Activated naive CD4-positive, alpha-beta T cell treated with anti-CD3 and anti-CD28 coated beads, Interleukin-2, amount 50 U/mL, for 24 hours (primary cell): ENCODE measurements at regions not wholly inside any gene's neighbourhood (a gene's known extent, or its start where the extent isn't known, plus 50 kb on each side); places are given as distances from the start of the nearest gene placed in this dataset.

Source experiments
- H3K27ac Mint-ChIP-seq: one replicate; pipeline ENCODE4 v1.8.0; 2021; ENCODE audit warnings: mild to moderate bottlenecking, mixed read lengths
- H3K27me3 Mint-ChIP-seq: one replicate; pipeline ENCODE4 v1.8.0; 2021; ENCODE audit warnings: mixed read lengths
- H3K36me3 Mint-ChIP-seq: one replicate; pipeline ENCODE4 v1.8.0; 2021; ENCODE audit warnings: mixed read lengths
- H3K4me1 Mint-ChIP-seq: one replicate; pipeline ENCODE4 v1.8.0; 2021; ENCODE audit warnings: mixed read lengths
- H3K4me3 Mint-ChIP-seq: one replicate; pipeline ENCODE4 v1.8.0; 2021; ENCODE audit warnings: mild to moderate bottlenecking, mixed read lengths
- H3K9me3 Mint-ChIP-seq: one replicate; pipeline ENCODE4 v1.8.0; 2021; ENCODE audit warnings: mixed read lengths

GRCh38 chr11:92495107-92495793 is 270.6 kb downstream of the FAT3 start:
- H3K36me3 Mint-ChIP-seq, result no peaks in the 10 kb centered on the region
- H3K4me3 Mint-ChIP-seq, result no peak overlapping the region
- no peaks in the 10 kb centered on the region for H3K4me1 Mint-ChIP-seq
- no peaks in the 10 kb centered on the region for H3K27me3 Mint-ChIP-seq
- no peak overlapping the region for H3K27ac Mint-ChIP-seq
- H3K9me3 Mint-ChIP-seq, result no peaks in the 10 kb centered on the region

DNA sequence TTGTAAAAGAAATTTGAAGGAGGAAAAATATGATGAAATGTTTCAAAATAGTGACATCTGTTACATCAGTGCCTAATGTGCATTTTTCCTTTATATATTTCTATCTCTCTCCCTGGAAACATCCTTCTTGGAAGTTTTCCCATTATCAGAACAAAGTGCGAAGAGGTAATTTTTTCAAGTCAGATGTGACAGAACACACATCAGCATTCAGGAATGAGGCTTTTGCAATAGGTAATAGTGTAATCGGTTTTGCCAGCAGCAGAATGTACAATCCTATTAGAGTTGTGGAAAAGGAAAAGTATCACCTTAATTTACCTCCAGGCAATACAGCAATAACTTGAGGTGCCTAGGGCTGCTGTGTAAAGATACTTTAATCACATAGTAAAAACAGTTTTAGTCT is 275.8 kb downstream of the FAT3 start:
- no peaks in the 10 kb centered on the region for H3K27me3 Mint-ChIP-seq
- H3K27ac Mint-ChIP-seq, result no peak overlapping the region
- no peaks in the 10 kb centered on the region for H3K9me3 Mint-ChIP-seq
- no peaks in the 10 kb centered on the region for H3K36me3 Mint-ChIP-seq
- H3K4me1 Mint-ChIP-seq, result no peaks in the 10 kb centered on the region
- no peak overlapping the region for H3K4me3 Mint-ChIP-seq

DNA sequence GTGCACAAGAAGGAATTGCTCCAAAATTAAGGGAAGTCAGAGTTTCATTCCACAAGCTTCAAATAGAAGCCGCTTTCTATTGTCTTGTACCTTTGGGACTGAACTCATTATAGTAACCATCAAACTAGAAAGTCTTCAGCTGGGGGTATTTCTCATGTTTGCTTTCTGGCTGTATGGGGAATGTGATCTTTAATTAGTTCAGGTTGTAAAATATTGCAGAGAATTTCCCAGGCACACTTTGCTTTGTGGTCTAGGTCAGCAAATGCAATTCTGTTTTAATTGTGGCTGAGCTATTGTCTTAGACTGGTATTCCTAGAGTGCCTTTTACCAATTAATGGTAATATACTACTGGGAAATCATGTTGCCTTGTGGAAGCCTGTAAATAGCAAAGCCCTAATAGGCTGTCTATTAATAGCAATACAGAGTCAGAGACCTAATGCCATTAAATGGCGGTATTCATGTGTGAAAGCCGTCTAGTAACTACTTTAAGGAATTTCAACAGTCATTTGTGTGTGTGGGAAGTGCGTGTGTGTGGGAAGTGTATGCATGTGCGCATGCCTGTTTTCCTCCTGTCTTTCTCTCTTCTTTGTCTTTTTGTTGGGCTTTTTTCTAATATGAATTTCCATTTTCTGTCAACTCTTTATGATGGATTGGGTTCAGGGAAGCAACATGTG is 276.6 kb downstream of the FAT3 start:
- no peaks in the 10 kb centered on the region for H3K4me1 Mint-ChIP-seq
- H3K4me3 Mint-ChIP-seq, result no peak overlapping the region
- H3K27me3 Mint-ChIP-seq, result no peaks in the 10 kb centered on the region
- H3K9me3 Mint-ChIP-seq, result no peaks in the 10 kb centered on the region
- no peak overlapping the region for H3K27ac Mint-ChIP-seq
- H3K36me3 Mint-ChIP-seq, result no peaks in the 10 kb centered on the region

DNA sequence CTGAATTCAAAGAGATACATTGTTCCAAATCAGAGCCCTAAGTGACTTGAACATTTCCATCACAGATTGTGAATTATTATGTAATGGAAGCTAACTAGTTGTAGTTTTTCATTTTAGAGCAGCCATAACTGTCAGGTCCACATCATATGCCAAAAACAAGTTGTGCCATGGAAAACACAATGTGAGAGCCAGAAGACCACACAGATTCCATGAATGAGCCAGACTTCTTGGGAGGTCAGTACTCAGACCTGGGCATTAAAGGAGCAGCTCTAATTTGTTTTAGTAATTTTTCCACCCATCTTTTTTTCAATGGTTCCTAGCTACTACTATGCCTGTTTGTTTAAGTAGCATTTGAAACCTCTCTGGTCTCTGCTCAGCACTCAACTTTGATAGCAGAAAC is 279.4 kb downstream of the FAT3 start:
- no peaks in the 10 kb centered on the region for H3K4me1 Mint-ChIP-seq
- no peaks in the 10 kb centered on the region for H3K27me3 Mint-ChIP-seq
- H3K36me3 Mint-ChIP-seq, result no peaks in the 10 kb centered on the region
- no peak overlapping the region for H3K27ac Mint-ChIP-seq
- H3K9me3 Mint-ChIP-seq, result no peaks in the 10 kb centered on the region
- no peak overlapping the region for H3K4me3 Mint-ChIP-seq

DNA sequence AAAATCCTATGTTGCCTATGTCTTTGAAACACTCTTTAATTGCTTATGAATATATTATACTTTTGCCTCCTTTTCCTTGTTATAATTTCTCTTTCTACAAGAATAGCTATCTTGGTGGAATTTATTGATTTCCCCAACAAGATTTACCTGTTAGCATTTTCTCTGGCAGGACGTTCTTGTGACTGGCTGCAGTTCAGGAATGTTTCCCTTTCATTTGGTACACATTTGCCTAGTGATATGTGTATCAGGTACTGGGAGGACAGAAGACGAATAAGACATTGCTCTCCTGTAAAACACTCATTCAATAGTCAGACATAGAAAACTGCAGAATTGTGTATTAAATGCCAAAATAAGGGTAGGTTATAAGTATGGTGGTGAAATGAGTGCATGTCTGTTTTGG is 279.9 kb downstream of the FAT3 start:
- no peaks in the 10 kb centered on the region for H3K27me3 Mint-ChIP-seq
- no peaks in the 10 kb centered on the region for H3K9me3 Mint-ChIP-seq
- H3K4me1 Mint-ChIP-seq, result no peaks in the 10 kb centered on the region
- no peak overlapping the region for H3K4me3 Mint-ChIP-seq
- no peak overlapping the region for H3K27ac Mint-ChIP-seq
- H3K36me3 Mint-ChIP-seq, result no peaks in the 10 kb centered on the region

- Mint-ChIP-seq H3K36me3 (no peaks in the 10 kb centered on the region), H3K4me3 (no peak overlapping the region), H3K4me1 (no peaks in the 10 kb centered on the region), H3K27me3 (no peaks in the 10 kb centered on the region), H3K27ac (no peak overlapping the region), H3K9me3 (no peaks in the 10 kb centered on the region)
Observed at GRCh38 chr11:92505689-92506088, 281.1 kb downstream of the FAT3 start.

DNA sequence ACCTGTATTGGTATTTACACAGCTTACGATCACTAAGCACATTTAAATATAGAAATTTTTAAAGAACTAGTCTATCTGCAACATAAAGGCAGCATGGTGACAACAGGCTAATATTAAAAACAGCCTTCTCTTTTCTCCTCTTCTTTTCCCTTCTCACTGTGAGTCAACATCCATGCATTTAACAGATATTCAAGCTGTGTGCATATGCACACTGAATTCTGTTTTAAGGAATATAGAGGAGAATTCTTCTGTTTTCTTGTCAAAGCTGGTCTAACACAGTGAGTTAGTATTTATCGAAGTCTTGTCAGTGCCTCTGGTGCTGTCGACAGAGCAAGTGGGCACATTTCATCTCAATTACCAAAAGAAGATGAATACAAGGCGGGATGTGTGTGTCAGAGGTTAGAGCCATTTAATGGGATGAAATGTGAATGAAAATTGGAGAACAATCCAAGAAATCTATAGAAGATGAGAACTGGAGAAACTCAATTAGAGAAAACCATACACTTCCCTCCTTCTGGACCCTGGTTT is 282.3 kb downstream of the FAT3 start:
- Mint-ChIP-seq H3K4me1 (no peaks in the 10 kb centered on the region), H3K27ac (no peak overlapping the region), H3K9me3 (no peaks in the 10 kb centered on the region), H3K36me3 (no peaks in the 10 kb centered on the region), H3K27me3 (no peaks in the 10 kb centered on the region), H3K4me3 (no peak overlapping the region)

DNA sequence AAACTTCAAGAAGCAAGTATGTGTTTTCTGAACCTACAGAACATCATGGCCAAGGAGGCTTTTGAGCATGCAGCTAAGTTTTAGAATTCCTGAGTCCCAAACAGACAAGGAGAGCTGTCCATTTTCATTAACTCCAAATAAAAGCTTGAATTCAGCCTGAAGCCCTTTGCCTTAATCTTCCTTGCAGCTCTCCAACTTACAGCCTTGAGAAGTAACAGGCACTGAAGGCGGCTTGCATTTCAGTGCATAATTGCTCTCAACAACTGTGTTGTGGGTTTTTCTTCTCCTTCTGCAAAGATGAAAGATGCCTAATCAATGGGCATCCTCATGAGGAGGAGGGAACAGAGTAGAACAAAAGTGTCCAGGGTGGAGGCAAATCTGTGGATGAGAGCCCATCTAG is 286.0 kb downstream of the FAT3 start:
- Mint-ChIP-seq H3K4me3 (no peak overlapping the region), H3K9me3 (no peaks in the 10 kb centered on the region), H3K4me1 (no peaks in the 10 kb centered on the region), H3K27me3 (no peaks in the 10 kb centered on the region), H3K27ac (no peak overlapping the region), H3K36me3 (no peaks in the 10 kb centered on the region)

DNA sequence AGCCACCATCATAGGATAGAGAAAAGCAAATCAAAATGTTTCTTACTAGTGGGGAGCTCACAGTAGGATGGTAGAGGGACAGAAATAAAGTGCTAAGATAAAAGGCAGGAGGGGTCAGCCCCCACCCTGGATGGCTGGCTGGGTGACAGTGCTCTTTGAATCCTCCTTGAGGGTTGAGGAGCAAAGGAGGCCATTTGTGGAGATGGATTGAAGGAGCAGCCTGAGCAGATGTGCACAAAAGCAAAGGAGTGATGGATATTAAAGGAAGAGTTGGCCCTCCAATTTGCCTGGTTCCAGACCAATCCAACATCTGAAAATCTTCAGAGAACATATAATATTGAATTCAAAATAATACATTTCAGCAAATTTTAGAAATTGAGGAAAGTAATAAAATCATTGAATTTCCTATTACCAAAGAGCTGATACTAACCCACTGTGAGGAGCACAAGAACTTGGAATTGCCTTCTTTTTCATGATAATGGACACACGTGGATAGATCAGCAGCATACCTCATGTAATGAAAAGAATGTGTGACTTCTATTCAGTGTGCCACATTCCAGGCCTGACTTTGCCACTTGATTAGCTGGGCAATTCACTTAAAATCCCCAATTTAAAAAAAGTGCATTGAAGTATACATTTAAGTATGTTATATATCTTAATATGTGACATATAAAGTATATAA is 287.0 kb downstream of the FAT3 start:
- no peaks in the 10 kb centered on the region for H3K4me1 Mint-ChIP-seq
- H3K27me3 Mint-ChIP-seq, result no peaks in the 10 kb centered on the region
- H3K36me3 Mint-ChIP-seq, result no peaks in the 10 kb centered on the region
- no peaks in the 10 kb centered on the region for H3K9me3 Mint-ChIP-seq
- no peak overlapping the region for H3K27ac Mint-ChIP-seq
- no peak overlapping the region for H3K4me3 Mint-ChIP-seq

- H3K9me3 Mint-ChIP-seq, result no peaks in the 10 kb centered on the region
- no peak overlapping the region for H3K27ac Mint-ChIP-seq
- no peaks in the 10 kb centered on the region for H3K36me3 Mint-ChIP-seq
- no peaks in the 10 kb centered on the region for H3K4me1 Mint-ChIP-seq
- H3K27me3 Mint-ChIP-seq, result no peaks in the 10 kb centered on the region
- no peak overlapping the region for H3K4me3 Mint-ChIP-seq
Observed at GRCh38 chr11:92512204-92512569, 287.6 kb downstream of the FAT3 start.

- Mint-ChIP-seq H3K36me3 (no peaks in the 10 kb centered on the region), H3K27ac (no peak overlapping the region), H3K4me3 (no peak overlapping the region), H3K4me1 (no peaks in the 10 kb centered on the region), H3K9me3 (no peaks in the 10 kb centered on the region), H3K27me3 (no peaks in the 10 kb centered on the region)
Observed at GRCh38 chr11:92523611-92524010, 299.0 kb downstream of the FAT3 start.

GRCh38 chr11:92524542-92524941 is 299.9 kb downstream of the FAT3 start:
- Mint-ChIP-seq H3K36me3 (no peaks in the 10 kb centered on the region), H3K9me3 (no peaks in the 10 kb centered on the region), H3K27ac (no peak overlapping the region), H3K4me1 (no peaks in the 10 kb centered on the region), H3K27me3 (no peaks in the 10 kb centered on the region), H3K4me3 (no peak overlapping the region)

GRCh38 chr11:92527467-92527866 is 302.8 kb downstream of the FAT3 start:
- no peak overlapping the region for H3K4me3 Mint-ChIP-seq
- no peaks in the 10 kb centered on the region for H3K4me1 Mint-ChIP-seq
- no peak overlapping the region for H3K27ac Mint-ChIP-seq
- no peaks in the 10 kb centered on the region for H3K27me3 Mint-ChIP-seq
- H3K9me3 Mint-ChIP-seq, result no peaks in the 10 kb centered on the region
- H3K36me3 Mint-ChIP-seq, result no peaks in the 10 kb centered on the region

DNA sequence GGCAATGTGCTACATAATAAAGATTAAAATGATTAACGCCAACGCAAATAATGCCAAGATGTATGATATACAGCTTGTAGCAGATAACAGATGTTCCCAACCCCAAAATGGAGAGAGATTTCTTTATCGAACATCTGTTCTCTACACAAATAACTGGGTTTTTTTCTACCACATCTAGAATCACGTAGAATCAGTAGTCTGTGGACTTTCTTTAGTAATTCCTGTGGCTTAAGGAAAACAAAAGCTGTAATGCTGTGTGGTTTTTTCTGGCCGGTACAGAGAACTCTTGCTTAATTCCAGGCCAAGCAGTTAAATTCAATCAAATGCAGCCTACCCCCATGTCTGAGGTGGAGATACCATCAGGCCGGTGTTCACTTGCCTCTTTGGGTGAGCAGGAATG is 303.4 kb downstream of the FAT3 start:
- no peak overlapping the region for H3K27ac Mint-ChIP-seq
- no peaks in the 10 kb centered on the region for H3K36me3 Mint-ChIP-seq
- H3K9me3 Mint-ChIP-seq, result no peaks in the 10 kb centered on the region
- no peak overlapping the region for H3K4me3 Mint-ChIP-seq
- H3K27me3 Mint-ChIP-seq, result no peaks in the 10 kb centered on the region
- H3K4me1 Mint-ChIP-seq, result no peaks in the 10 kb centered on the region

GRCh38 chr11:92531065-92531739 is 306.6 kb downstream of the FAT3 start:
- Mint-ChIP-seq H3K4me1 (no peaks in the 10 kb centered on the region), H3K27ac (no peak overlapping the region), H3K36me3 (no peaks in the 10 kb centered on the region), H3K4me3 (no peak overlapping the region), H3K27me3 (peaks cover 2% of the 10 kb centered on the region), H3K9me3 (peaks cover 10% of the 10 kb centered on the region)
